ENCODE measurements at regions not wholly inside any gene's neighbourhood (a gene's known extent, or its start where the extent isn't known, plus 50 kb on each side); places are given as distances from the start of the nearest gene placed in this dataset.

- no peak for TF ChIP-seq CTCF (IDR thresholded peaks at IDR 0.05; ENCODE audit: extremely low read depth, insufficient read depth, missing control alignments)
- DNase-seq (ENCODE audit: low spot score), result no peak
- in situ Hi-C loops (cut with MboI; ENCODE audit: low pct_unique_long_range_greater_than_20kb, low sequenced_read_pairs, unreplicated experiment), result no loop called here
Observed at GRCh38 chr3:80159990-80160506, 392.2 kb upstream of the ROBO1 start.

- DNase-seq (ENCODE audit: low spot score), result no peak
- no peak for TF ChIP-seq CTCF (IDR thresholded peaks at IDR 0.05; ENCODE audit: extremely low read depth, insufficient read depth, missing control alignments)
- in situ Hi-C loops (cut with MboI; ENCODE audit: low pct_unique_long_range_greater_than_20kb, low sequenced_read_pairs, unreplicated experiment), result no loop called here
Observed at GRCh38 chr3:80158332-80158731, 390.5 kb upstream of the ROBO1 start.

- in situ Hi-C loops (cut with MboI; ENCODE audit: low pct_unique_long_range_greater_than_20kb, low sequenced_read_pairs, unreplicated experiment), result no loop called here
- no peak for DNase-seq (ENCODE audit: low spot score)
- no peak for TF ChIP-seq CTCF (IDR thresholded peaks at IDR 0.05; ENCODE audit: extremely low read depth, insufficient read depth, missing control alignments)
Observed at GRCh38 chr3:80157546-80157945, 389.7 kb upstream of the ROBO1 start.

GRCh38 chr3:80152692-80153091, 384.9 kb upstream of the ROBO1 start:
- no peak for TF ChIP-seq CTCF (IDR thresholded peaks at IDR 0.05; ENCODE audit: extremely low read depth, insufficient read depth, missing control alignments)
- no peak for DNase-seq (ENCODE audit: low spot score)
- in situ Hi-C loops (cut with MboI; ENCODE audit: low pct_unique_long_range_greater_than_20kb, low sequenced_read_pairs, unreplicated experiment), result no loop called here

GRCh38 chr3:80142714-80143113, 374.9 kb upstream of the ROBO1 start:
- in situ Hi-C loops (cut with MboI; ENCODE audit: low pct_unique_long_range_greater_than_20kb, low sequenced_read_pairs, unreplicated experiment), result no loop called here

GRCh38 chr3:80141557-80141956, 373.8 kb upstream of the ROBO1 start:
- in situ Hi-C loops (cut with MboI; ENCODE audit: low pct_unique_long_range_greater_than_20kb, low sequenced_read_pairs, unreplicated experiment), result no loop called here
- TF ChIP-seq CTCF (IDR thresholded peaks at IDR 0.05; ENCODE audit: extremely low read depth, insufficient read depth, missing control alignments), result no peak
- DNase-seq (ENCODE audit: low spot score), result no peak

More at GRCh38 chr3:80142714-80143113, 374.9 kb upstream of the ROBO1 start:
- TF ChIP-seq CTCF (IDR thresholded peaks at IDR 0.05; ENCODE audit: extremely low read depth, insufficient read depth, missing control alignments), result no peak
- no peak for DNase-seq (ENCODE audit: low spot score)

- TF ChIP-seq CTCF (IDR thresholded peaks at IDR 0.05; ENCODE audit: extremely low read depth, insufficient read depth, missing control alignments), result no peak
- in situ Hi-C loops (cut with MboI; ENCODE audit: low pct_unique_long_range_greater_than_20kb, low sequenced_read_pairs, unreplicated experiment), result no loop called here
- DNase-seq (ENCODE audit: low spot score), result no peak
Observed at GRCh38 chr3:80116281-80116680, 348.5 kb upstream of the ROBO1 start.
